Kidney (tissue), 13 donors: ENCODE measurements at regions not wholly inside any gene's neighbourhood (a gene's known extent, or its start where the extent isn't known, plus 50 kb on each side); places are given as distances from the start of the nearest gene placed in this dataset.
"Not testable (repeated sequence)": the region's sequence is repeated elsewhere in the genome, so short reads cannot be mapped to it uniquely, and the experiment has no call there.

Experiments
- DNase-seq, 5 donors: peaks; one replicate each; pipeline ENCODE4 v3.0.0-alpha.2; 2013 to 2020
- FAIRE-seq: peaks from 2 replicates; lab custom pipeline; 2012; peaks lifted over from hg19 to GRCh38; lab: Jason Lieb, UNC
- H3K27ac ChIP-seq, 2 donors: one replicate each; pipeline ENCODE4 v1.7.0; 2013; ENCODE audit warnings: low read depth in 2 of 2, low read length in 2 of 2, inconsistent platforms in 1 of 2
- H3K27me3 ChIP-seq: one replicate; pipeline ENCODE4 v1.7.1; 2013; ENCODE audit warnings: low read length, inconsistent platforms; ENCODE audit not compliant: control insufficient read depth, insufficient read depth
- H3K36me3 ChIP-seq, 3 donors: one replicate each; pipeline versions ENCODE4 v1.7.0 to v1.7.1; 2013; ENCODE audit warnings: low read length in 3 of 3, control low read depth in 1 of 3, inconsistent platforms in 1 of 3; ENCODE audit not compliant: insufficient read depth in 3 of 3, control insufficient read depth in 2 of 3
- H3K4me1 ChIP-seq, 3 donors: one replicate each; pipeline versions ENCODE4 v1.7.0 to v1.7.1; 2013; ENCODE audit warnings: low read length in 3 of 3, inconsistent platforms in 1 of 3, low read depth in 1 of 3; ENCODE audit not compliant: control insufficient read depth in 2 of 3, insufficient read depth in 2 of 3
- H3K4me3 ChIP-seq, 3 donors: one replicate each; pipeline versions ENCODE4 v1.7.0 to v1.8.1; 2013; ENCODE audit warnings: low read length in 3 of 3, control low read depth in 1 of 3, inconsistent platforms in 1 of 3
- H3K9ac ChIP-seq, 3 donors: one replicate each; pipeline versions ENCODE4 v1.7.0 to v1.7.1; 2013; ENCODE audit warnings: low read length in 3 of 3, control low read depth in 1 of 3, inconsistent platforms in 1 of 3
- H3K9me3 ChIP-seq, 3 donors: one replicate each; pipeline versions ENCODE4 v1.7.0 to v1.7.1; 2013; ENCODE audit warnings: low read length in 3 of 3, control low read depth in 1 of 3, inconsistent platforms in 1 of 3; ENCODE audit not compliant: control insufficient read depth in 2 of 3, insufficient read depth in 1 of 3
- CTCF ChIP-seq: IDR thresholded peaks from 3 replicates; pipeline ENCODE4 v1.5.1; 2012; ENCODE audit warnings: mild to moderate bottlenecking, moderate library complexity, borderline replicate concordance; ENCODE audit not compliant: insufficient read depth; ENCODE audit errors: extremely low read depth
- intact Hi-C: fragments of 100-400 bp; cut with DNase I; formaldehyde crosslinking; loops from one replicate; pipeline ENCODE4 v1.11.1; 2022
- donor health status: control.
- donor health status: control.
- donor health status: control.
- donor health status: control.
- donor health status: control.
- donor health status: DM: yes; HTN: yes; CAD: no.
- donor health status: Normal renal cell carcinoma (clear cell type).

DNA sequence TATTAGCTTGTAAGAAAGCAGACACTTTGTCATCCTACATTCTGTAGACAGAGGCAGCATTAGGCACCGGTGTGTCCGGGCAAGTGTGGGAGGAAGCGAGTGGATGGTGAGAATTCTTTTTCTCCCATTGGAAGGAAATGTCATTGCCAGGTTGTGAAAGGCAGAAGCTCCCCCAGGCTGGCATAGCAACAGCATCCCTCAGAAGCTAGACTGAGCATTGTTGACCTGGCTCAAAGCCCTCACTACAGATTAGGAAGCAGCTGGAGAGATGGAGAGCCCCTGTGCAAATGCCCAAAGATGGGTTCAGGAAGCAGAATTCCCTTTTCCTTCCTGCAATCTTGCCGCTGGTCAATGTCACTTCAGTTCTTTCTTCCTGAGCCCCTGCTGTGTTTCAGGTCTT, 1299.3 kb downstream of the TBC1D22A start:
- FAIRE-seq, result no peak
- H3K27ac ChIP-seq, result no peak overlapping the region
- no peak for DNase-seq
- no peak overlapping the region for H3K9ac ChIP-seq
- H3K9me3 ChIP-seq, result no peaks in the 10 kb centered on the region
- no peaks in the 10 kb centered on the region for H3K4me1 ChIP-seq
- no peaks in the 10 kb centered on the region for H3K36me3 ChIP-seq
- no peak overlapping the region for H3K4me3 ChIP-seq
- no peaks in the 10 kb centered on the region for H3K27me3 ChIP-seq
- no peak for TF ChIP-seq CTCF
- intact Hi-C loops, result no loop called here

DNA sequence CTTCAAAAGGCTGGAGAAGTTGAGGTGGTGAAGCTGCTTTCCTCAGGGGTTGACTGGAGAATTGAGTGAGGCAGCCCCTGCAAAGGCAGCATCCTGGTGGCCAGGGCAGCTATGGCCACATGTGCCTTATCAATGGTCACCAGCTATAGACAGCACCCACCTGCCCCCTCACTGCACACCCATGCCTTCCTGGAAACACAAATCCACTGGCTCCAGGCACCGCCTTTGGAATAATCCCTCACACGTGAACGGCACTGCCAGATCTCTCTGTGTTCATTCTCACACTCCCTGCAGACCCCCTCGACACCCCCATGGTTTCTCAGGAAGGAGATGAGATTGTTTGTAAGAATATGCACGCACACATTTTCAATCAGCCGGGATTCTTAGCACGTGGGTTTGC, 1297.8 kb downstream of the TBC1D22A start:
- no peaks in the 10 kb centered on the region for H3K27me3 ChIP-seq
- intact Hi-C loops, result no loop called here

GRCh38 chr22:48059521-48059920, 1297.1 kb downstream of the TBC1D22A start:
- H3K27ac ChIP-seq, H3K4me1 ChIP-seq, H3K9ac ChIP-seq, intact Hi-C loops, H3K27me3 ChIP-seq, H3K9me3 ChIP-seq, FAIRE-seq, H3K4me3 ChIP-seq, DNase-seq, H3K36me3 ChIP-seq: not testable (repeated sequence)

More for the DNA sequence above, 1297.8 kb downstream of the TBC1D22A start:
- FAIRE-seq (no peak), DNase-seq (no peak)
- no peak overlapping the region for H3K9ac ChIP-seq
- no peak overlapping the region for H3K4me3 ChIP-seq
- no peaks in the 10 kb centered on the region for H3K9me3 ChIP-seq
- H3K27ac ChIP-seq, result no peak overlapping the region
- TF ChIP-seq CTCF, result no peak
- H3K36me3 ChIP-seq, result no peaks in the 10 kb centered on the region
- H3K4me1 ChIP-seq, result no peaks in the 10 kb centered on the region

GRCh38 chr22:48057116-48057835, 1294.8 kb downstream of the TBC1D22A start:
- Histone ChIP-seq H3K27ac (no peak overlapping the region), H3K27me3 (no peaks in the 10 kb centered on the region), H3K4me3 (no peak overlapping the region), H3K9ac (no peak overlapping the region), H3K36me3 (no peaks in the 10 kb centered on the region), H3K4me1 (no peaks in the 10 kb centered on the region), H3K9me3 (no peaks in the 10 kb centered on the region)
- intact Hi-C loops, result no loop called here
- DNase-seq (no peak), FAIRE-seq (no peak)
- TF ChIP-seq CTCF, result no peak
